K562 (cell line): ENCODE measurements at regions not wholly inside any gene's neighbourhood (a gene's known extent, or its start where the extent isn't known, plus 50 kb on each side); places are given as distances from the start of the nearest gene placed in this dataset.
A peak's percentile ranks its signal among the peaks of the same experiment; 100 is the strongest.

Experiments used
- ARID1B ChIP-seq: fragments of 450-650 bp; IDR thresholded peaks from 2 replicates; pipeline ENCODE4 v1.6.1; 2016; ENCODE audit warnings: antibody characterized with exemption, mild to moderate bottlenecking, inconsistent platforms
- CGGBP1 ChIP-seq: fragments of 250-450 bp; sonication (Bioruptor Pico); IDR thresholded peaks from 2 replicates; pipeline ENCODE4 v1.9.0; 2021; ENCODE audit warnings: mild to moderate bottlenecking
- CTBP1 ChIP-seq: fragments of 450-650 bp; IDR thresholded peaks from 2 replicates; pipeline ENCODE4 v1.6.1; 2016; ENCODE audit warnings: borderline replicate concordance
- FOXK2 ChIP-seq, 2 experiments: fragments of 450-650 bp; IDR thresholded peaks in 1 of 2; conservative IDR thresholded peaks in 1 of 2; 2 replicates each; pipeline ENCODE4 v1.6.1; 2016; ENCODE audit warnings: low read depth in 2 of 2, mild to moderate bottlenecking in 1 of 2
- HNRNPUL1 ChIP-seq: fragments of 200-400 bp; formaldehyde crosslinking; IDR thresholded peaks from 2 replicates; pipeline ENCODE4 v1.6.1; 2017; ENCODE audit warnings: low read length
- MEF2D ChIP-seq: conservative IDR thresholded peaks from 2 replicates; pipeline ENCODE4 v1.6.1; 2016; ENCODE audit warnings: low read depth, missing genetic modification characterization, missing compliant biosample characterization
- MTA2 ChIP-seq: fragments of 450-650 bp; IDR thresholded peaks from 2 replicates; pipeline ENCODE4 v1.6.1; 2016; ENCODE audit warnings: low read depth
- PCBP1 ChIP-seq: fragments of 200-400 bp; formaldehyde crosslinking; IDR thresholded peaks from 2 replicates; pipeline ENCODE4 v1.6.1; 2018; ENCODE audit warnings: mild to moderate bottlenecking, low read depth, low read length; ENCODE audit not compliant: poor library complexity, severe bottlenecking
- PYGO2 ChIP-seq: fragments of 450-650 bp; IDR thresholded peaks from 2 replicates; pipeline ENCODE4 v1.6.1; 2016; ENCODE audit warnings: mild to moderate bottlenecking, missing genetic modification characterization, moderate library complexity, missing compliant biosample characterization
- RAD51 ChIP-seq: fragments of 450-650 bp; IDR thresholded peaks from 2 replicates; pipeline ENCODE4 v1.7.1; 2016; ENCODE audit warnings: low read depth, mild to moderate bottlenecking, borderline replicate concordance
- RBM39 ChIP-seq: fragments of 200-400 bp; formaldehyde crosslinking; optimal IDR thresholded peaks from 2 replicates; pipeline ENCODE3; 2018; ENCODE audit warnings: low read depth, low read length
- SRSF3 ChIP-seq: fragments of 200-400 bp; formaldehyde crosslinking; IDR thresholded peaks from 2 replicates; pipeline ENCODE4 v1.6.1; 2016; ENCODE audit warnings: mild to moderate bottlenecking, low read length, moderate library complexity; ENCODE audit not compliant: insufficient read depth
- TRIM28 ChIP-seq: fragments of 450-650 bp; IDR thresholded peaks from 2 replicates; pipeline ENCODE4 v1.6.1; 2017
- ZBED1 ChIP-seq: IDR thresholded peaks from 2 replicates; pipeline ENCODE4 v1.6.1; 2014
- ZNF124 ChIP-seq: sonication (generic); formaldehyde crosslinking; IDR thresholded peaks from 2 replicates; pipeline ENCODE4 v1.8.1; 2022; ENCODE audit warnings: missing genetic modification reagents
- ZNF318 ChIP-seq, 2 experiments: fragments of 450-650 bp; IDR thresholded peaks; 2 replicates each; pipeline ENCODE4 v1.6.1; 2016; ENCODE audit warnings: mild to moderate bottlenecking in 2 of 2, borderline replicate concordance in 1 of 2, low read depth in 1 of 2, moderate library complexity in 1 of 2
- ZNF740 ChIP-seq, 3 experiments: fragments of 200-800 bp in 1 of 3; sonication (Bioruptor generic) in 1 of 3; sonication (generic) in 1 of 3; formaldehyde crosslinking in 1 of 3; IDR thresholded peaks; 2 replicates each; pipeline versions ENCODE4 v1.6.1 to v1.8.0; 2016 to 2022; ENCODE audit warnings: mild to moderate bottlenecking in 2 of 3, missing compliant biosample characterization in 2 of 3, missing genetic modification characterization in 2 of 3, missing genetic modification reagents in 1 of 3

- TF ChIP-seq CTBP1 (no peak), HNRNPUL1 (no peak), MTA2 (no peak), ZBED1 (no peak), ARID1B (peak; percentile 54; the same call in 1 of the 2 replicates), RBM39 (no peak), MEF2D (tag) (0 out of 2 replicates have a peak, but pooled peaks have one; percentile 19), TRIM28 (no peak), ZNF318 (IDR thresholded peaks at IDR 0.05; ENCODE audit: borderline replicate concordance in 1 of 2, low read depth in 1 of 2) (peak in 1 of 2 experiments; percentile 62; a peak in 1 of 4 replicates), SRSF3 (no peak), RAD51 (no peak), PYGO2 (tag) (no peak), FOXK2 (conservative IDR thresholded peaks at IDR 0.05 in 1 of 2, IDR thresholded peaks at IDR 0.05 in 1 of 2; ENCODE audit: low read depth in 2 of 2) (0 out of 4 replicates have a peak, but pooled peaks of 1 of the 2 experiments have one; percentile 11), ZNF124 (CRISPR knock-in tag) (no peak), ZNF740 (CRISPR knock-in tag; IDR thresholded peaks at IDR 0.05) (no peak), ZNF740 (tag; IDR thresholded peaks at IDR 0.05) (no peak), CGGBP1 (no peak), PCBP1 (no peak)
Measured at GRCh38 chrX:131812847-131813825, 210.0 kb upstream of the STK26 start (continued).
